ENCODE measurements at regions not wholly inside any gene's neighbourhood (a gene's known extent, or its start where the extent isn't known, plus 50 kb on each side); places are given as distances from the start of the nearest gene placed in this dataset.

- TF ChIP-seq NFIC (IDR thresholded peaks at IDR 0.05) (no peak), ZBTB7A (IDR thresholded peaks at IDR 0.05; ENCODE audit: low read depth) (no peak), FOXM1 (IDR thresholded peaks at IDR 0.05; ENCODE audit: borderline replicate concordance, low read depth) (no peak), USF1 (IDR thresholded peaks at IDR 0.05) (no peak), REST (IDR thresholded peaks at IDR 0.05; ENCODE audit: low read depth) (no peak), RAD21 (IDR thresholded peaks at IDR 0.05; ENCODE audit: low read depth) (no peak), EGR1 (IDR thresholded peaks at IDR 0.05) (no peak), TCF12 (IDR thresholded peaks at IDR 0.05; ENCODE audit: low read depth) (no peak), CEBPB (IDR thresholded peaks at IDR 0.05) (no peak), YY1 (IDR thresholded peaks at IDR 0.05; ENCODE audit: low read depth) (no peak), CREB1 (IDR thresholded peaks at IDR 0.05; ENCODE audit: low read depth) (no peak), EP300 (IDR thresholded peaks at IDR 0.05; ENCODE audit: borderline replicate concordance) (no peak)
Observed at GRCh38 chr9:71521132-71521531, 247.2 kb downstream of the CEMIP2 start.

- TF ChIP-seq YY1 (IDR thresholded peaks at IDR 0.05; ENCODE audit: low read depth) (no peak), CREB1 (IDR thresholded peaks at IDR 0.05; ENCODE audit: low read depth) (no peak), FOXM1 (IDR thresholded peaks at IDR 0.05; ENCODE audit: borderline replicate concordance, low read depth) (no peak), MAX (IDR thresholded peaks at IDR 0.05) (no peak), EP300 (IDR thresholded peaks at IDR 0.05; ENCODE audit: borderline replicate concordance) (no peak), RAD21 (IDR thresholded peaks at IDR 0.05; ENCODE audit: low read depth) (no peak), REST (IDR thresholded peaks at IDR 0.05; ENCODE audit: low read depth) (no peak), CEBPB (IDR thresholded peaks at IDR 0.05) (no peak), TEAD4 (IDR thresholded peaks at IDR 0.05) (no peak), TCF12 (IDR thresholded peaks at IDR 0.05; ENCODE audit: low read depth) (no peak), ZBTB7A (IDR thresholded peaks at IDR 0.05; ENCODE audit: low read depth) (no peak), USF1 (IDR thresholded peaks at IDR 0.05) (no peak), NFIC (IDR thresholded peaks at IDR 0.05) (no peak), TAF1 (IDR thresholded peaks at IDR 0.05; ENCODE audit: low read depth) (no peak)
Observed at GRCh38 chr9:71519098-71519696, 249.1 kb downstream of the CEMIP2 start.

GRCh38 chr9:71518045-71518827 lies 250.1 kb downstream of the CEMIP2 start:
- TF ChIP-seq TAF1 (IDR thresholded peaks at IDR 0.05; ENCODE audit: low read depth) (no peak), EP300 (IDR thresholded peaks at IDR 0.05; ENCODE audit: borderline replicate concordance) (no peak), TCF12 (IDR thresholded peaks at IDR 0.05; ENCODE audit: low read depth) (no peak), ZBTB7A (IDR thresholded peaks at IDR 0.05; ENCODE audit: low read depth) (no peak), RAD21 (IDR thresholded peaks at IDR 0.05; ENCODE audit: low read depth) (no peak)

GRCh38 chr9:71515626-71516025 lies 252.7 kb downstream of the CEMIP2 start:
- TF ChIP-seq EP300 (IDR thresholded peaks at IDR 0.05; ENCODE audit: borderline replicate concordance) (no peak), RAD21 (IDR thresholded peaks at IDR 0.05; ENCODE audit: low read depth) (no peak), NFIC (IDR thresholded peaks at IDR 0.05) (no peak), YY1 (IDR thresholded peaks at IDR 0.05; ENCODE audit: low read depth) (no peak), CREB1 (IDR thresholded peaks at IDR 0.05; ENCODE audit: low read depth) (no peak), REST (IDR thresholded peaks at IDR 0.05; ENCODE audit: low read depth) (no peak)

Measured in Ishikawa (cell line).